Hepatic stellate cell (primary cell): ENCODE measurements at regions not wholly inside any gene's neighbourhood (a gene's known extent, or its start where the extent isn't known, plus 50 kb on each side); places are given as distances from the start of the nearest gene placed in this dataset.
"Not testable (repeated sequence)": the region's sequence is repeated elsewhere in the genome, so short reads cannot be mapped to it uniquely, and the experiment has no call there.

Source experiments
- DNase-seq: peaks from one replicate; pipeline ENCODE4 v3.0.0; 2011; ENCODE audit warnings: low spot score

DNA sequence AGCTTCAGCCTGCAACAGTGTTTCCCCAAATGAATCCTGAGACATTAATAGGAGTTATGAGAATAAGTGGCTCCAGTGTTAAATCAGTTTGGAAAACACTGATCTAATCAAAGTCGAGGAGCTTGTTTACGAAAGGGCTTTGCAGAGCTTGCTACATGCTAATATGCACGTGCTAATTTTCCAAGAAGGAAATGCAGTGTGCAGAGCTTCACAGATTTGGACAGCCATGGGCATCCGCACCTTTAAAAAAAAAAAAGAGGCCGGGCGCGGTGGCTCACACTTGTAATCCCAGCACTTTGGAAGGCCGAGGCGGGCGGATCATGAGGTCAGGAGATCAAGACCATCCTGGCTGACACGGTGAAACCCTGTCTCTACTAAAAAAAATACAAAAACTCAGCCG is 79.7 kb upstream of the LMO2 start:
- DNase-seq: not testable (repeated sequence)

DNA sequence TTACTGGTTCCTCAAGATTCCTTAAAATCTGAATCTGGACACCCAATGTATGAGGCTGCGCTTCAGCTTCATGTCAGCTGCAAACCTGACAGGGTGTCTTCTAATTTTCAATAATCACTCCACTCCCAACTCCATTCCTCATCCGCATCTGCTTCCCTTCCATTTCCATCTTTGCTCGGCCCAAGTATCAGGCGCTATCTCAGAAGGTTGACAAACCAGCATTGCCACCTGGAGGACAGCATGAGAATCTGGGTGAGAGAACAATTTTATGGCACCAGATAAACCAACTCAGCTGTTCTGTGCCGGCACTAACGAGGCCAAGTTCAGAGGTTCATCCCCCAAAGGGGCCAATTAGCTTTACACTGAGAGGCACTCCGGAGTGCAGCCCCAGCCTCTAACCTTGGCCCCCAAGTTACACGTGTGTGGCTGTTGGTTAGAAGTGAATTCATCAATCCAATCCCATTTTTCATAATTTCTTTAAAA is 79.1 kb upstream of the LMO2 start:
- DNase-seq: peak; percentile 37

DNA sequence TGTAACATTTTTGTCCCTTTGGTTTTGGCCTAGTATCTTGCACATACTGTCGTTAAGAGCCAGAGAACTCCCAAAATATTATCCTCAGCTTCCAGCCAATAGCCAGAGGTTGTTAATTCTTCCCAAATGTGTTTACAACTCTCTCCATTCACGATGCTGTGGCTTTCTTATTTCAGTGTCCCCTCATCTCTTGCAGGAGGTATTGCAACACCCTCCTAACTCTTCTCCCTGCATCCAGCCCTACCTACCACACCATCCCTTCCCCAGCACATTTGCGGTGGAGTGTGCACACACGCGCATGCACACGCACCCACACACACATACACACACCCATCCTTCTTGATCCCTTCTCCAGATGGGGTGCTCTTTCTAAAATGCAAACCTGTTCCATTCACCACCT is 75.6 kb upstream of the LMO2 start:
- no peak for DNase-seq

DNA sequence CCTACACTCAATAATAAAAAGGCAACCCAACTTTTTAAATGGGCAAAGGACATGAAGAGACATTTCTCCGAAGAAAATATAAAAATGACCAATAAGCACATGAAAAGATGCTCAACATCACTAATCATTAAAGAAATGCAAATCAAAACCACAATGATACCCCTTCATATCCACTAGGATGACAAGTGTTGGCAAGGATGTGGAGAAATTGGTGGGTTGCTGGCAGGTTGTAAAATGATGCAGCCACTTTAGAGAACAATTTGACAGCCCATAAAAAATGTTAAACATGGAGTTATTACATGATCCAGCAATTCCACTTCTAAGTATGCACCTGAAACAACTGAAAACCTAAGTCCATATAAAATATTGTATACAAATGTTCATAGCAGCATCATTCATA is 73.2 kb upstream of the LMO2 start:
- DNase-seq: no peak

DNA sequence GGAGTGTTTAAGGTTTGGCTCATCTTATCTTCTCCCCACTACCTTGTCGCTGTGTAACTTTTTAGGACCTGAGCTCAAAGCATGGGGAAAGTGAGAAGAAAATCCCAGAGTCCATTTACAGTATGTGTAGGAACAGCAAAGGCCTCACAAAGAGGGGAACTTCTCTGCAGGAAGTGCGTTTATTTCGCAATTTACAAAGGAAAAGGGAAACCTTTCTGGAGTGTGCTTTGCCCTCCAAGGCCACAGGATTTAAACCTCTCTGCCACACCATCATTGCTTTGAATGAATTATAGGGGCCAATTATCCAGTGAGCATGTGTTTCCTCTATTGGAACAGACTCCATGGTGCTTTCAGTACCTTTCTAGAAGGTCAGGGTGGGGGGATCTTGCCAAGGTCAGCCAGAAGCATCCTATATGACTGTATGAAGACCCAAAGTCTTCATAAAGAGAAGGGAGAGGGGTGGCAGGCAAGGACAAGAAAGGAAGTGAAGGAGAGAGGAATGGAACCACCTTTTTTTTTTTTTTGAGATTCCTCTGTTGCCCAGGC is 68.1 kb upstream of the LMO2 start:
- DNase-seq: no peak

DNA sequence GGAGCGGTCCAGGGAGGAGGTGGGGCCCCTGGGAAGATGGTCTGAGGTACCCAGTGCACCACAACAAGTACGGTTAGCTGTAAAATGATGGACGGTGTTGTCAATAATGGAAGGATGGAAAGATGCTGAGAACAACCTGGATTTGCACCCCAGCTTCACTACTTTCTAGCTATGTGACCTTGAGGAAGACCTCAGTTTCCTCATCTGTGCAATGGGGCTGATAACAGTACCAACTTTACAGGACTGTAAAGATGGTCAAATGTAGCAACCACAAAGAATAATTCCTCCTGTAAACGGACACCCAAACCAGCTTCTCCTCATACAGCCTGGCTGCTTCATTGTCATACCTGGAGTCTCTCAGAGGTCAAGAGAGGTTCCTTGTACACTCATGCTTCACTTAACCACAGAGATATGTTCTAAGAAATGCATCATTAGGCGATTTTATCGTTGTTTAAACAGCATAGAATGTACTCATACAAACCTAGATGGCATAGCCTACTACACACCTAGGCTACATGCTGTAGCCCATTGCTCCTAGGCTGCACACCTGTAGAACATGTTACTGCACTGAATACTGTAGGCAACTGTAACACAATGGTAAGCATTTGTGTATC is 65.5 kb upstream of the LMO2 start:
- DNase-seq: no peak

DNA sequence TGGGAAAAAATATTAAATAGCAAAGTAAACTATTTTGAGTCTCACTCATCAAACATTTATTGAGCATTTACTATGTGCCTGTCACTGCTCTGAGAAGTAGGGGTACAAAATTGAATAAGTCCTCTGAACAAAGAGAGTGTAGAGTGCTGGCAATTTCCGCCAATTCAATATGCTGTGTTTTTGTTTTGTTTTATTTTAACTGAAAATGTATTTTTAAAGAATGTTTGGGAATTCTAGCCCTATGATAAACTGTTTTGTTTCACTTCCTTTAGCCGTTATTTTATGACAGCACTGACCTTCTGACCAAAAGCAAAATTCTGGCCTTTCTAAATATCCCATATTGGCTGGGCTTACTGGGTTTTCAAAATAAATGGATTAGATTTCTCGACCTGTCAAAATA is 64.7 kb upstream of the LMO2 start:
- DNase-seq: no peak

DNA sequence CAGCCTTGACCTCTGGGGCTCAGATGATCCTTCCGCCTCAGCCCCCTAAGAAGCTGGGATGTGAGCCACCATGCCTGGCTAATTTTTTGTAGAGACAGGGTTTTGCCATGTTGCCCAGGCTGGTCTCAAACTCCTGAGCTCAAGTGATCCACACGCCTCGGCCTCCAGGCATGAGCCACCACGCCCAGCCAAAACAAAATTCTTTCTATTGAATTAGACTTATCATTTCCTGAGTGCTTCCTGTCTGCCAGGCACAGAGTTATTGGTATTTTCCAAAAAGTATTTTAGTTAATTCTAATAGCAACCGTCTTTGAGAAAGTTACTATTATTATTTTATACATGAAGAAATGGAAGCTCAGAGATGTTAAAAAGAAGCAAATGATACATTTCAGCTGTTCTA is 61.4 kb upstream of the LMO2 start:
- no peak for DNase-seq

DNA sequence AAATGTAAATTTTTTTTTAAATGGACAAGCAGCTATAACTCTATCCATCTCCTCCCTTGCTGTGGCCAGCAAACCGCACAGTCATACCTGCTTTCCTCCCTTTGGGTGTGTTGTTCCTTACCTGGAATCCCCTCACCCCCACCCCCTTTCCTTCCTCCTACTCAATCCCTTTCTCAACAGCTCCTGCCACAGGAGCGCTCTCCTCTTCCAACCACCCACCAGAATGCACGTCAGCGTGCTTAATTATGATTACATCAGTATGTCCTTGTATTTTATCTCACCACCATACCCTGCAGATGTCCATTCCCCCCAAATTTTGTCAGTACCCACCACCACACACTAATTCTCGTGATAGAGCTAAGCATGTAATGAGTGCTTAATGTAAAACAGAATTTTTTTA is 60.9 kb upstream of the LMO2 start:
- DNase-seq: no peak

DNA sequence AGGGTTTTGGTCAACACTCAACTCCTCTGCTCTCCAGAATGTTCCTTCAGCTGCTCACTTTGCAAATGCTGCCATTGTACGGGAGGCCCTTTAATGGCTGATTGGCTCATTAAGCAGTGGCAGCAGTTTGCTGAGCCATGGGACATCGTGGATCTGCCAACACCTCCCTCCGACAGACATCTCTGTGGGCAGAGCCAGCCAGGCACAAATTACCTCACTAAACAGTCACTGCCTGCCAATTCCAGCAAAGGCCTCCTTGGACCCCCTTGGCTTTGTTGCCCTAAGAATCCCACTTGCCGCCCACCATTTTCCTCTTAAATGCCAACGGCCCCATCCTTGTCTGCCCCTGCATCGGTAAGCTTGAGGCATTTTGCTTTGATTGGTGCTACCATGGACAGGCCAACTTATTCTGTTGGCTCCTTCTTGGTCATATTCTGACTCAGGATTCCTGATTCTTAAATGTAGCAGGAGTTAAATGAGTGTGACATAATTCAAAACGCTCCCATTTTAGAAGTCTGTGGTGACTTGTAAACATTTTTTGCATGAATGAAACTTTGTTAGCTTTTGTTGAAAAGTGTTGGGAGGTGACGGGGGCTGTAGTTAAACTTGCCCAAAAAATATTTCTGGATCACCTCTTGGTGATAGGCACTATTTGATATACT is 57.5 kb upstream of the LMO2 start:
- no peak for DNase-seq

DNA sequence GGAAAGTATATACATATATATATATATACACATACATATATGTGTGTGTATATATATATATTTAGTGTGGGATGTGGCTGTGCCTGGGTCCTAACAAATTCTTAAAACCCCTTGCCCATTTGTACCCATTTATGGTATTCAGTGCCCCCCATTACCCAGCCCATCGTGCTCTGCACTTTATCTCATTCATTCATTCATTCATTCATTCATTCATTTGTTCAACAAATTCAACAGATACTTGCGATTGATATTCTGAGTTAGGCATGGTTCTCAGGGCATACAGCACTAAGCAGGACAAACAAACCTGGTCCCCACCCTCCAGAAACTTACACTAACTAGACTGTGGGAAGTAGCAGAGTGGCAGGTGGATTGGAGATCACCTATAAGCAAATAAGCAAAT is 56.6 kb upstream of the LMO2 start:
- DNase-seq: no peak

DNA sequence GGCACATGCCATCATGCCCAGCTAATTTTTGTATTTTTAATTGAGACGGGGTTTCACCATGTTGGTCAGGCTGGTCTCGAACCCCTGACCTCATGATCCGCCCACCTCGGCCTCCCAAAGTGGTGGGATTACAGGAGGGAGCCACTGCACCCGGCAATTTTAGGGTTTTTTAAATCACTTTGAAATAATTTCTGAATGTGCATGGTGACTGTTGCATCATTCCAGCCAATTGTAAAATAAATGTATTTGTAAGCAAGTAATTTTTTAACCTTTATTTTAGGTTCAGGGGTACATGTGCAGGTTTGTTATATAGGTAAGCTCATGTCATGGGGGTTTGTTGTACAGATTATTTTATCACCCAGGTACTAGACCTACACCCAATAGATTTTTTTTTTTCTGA is 56.0 kb upstream of the LMO2 start:
- DNase-seq: not testable (repeated sequence)

DNA sequence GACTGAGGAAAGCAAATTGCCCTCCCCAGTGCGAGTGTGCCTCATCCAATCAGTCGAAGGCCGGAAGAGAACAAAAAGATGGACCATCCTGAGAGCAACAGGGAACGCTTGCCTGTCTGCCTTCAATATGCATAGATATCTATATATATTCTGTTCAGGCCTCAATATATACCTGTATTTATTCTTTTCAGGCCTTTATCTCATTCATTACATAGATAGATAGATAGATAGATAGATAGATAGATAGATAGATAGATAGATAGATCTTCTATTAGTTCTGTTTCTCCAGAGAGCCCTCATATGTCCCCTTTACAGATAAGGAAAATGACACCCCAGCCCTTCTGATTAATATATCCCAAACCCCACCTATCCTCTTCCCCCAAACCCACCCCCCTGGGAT is 55.1 kb upstream of the LMO2 start:
- DNase-seq: no peak

DNA sequence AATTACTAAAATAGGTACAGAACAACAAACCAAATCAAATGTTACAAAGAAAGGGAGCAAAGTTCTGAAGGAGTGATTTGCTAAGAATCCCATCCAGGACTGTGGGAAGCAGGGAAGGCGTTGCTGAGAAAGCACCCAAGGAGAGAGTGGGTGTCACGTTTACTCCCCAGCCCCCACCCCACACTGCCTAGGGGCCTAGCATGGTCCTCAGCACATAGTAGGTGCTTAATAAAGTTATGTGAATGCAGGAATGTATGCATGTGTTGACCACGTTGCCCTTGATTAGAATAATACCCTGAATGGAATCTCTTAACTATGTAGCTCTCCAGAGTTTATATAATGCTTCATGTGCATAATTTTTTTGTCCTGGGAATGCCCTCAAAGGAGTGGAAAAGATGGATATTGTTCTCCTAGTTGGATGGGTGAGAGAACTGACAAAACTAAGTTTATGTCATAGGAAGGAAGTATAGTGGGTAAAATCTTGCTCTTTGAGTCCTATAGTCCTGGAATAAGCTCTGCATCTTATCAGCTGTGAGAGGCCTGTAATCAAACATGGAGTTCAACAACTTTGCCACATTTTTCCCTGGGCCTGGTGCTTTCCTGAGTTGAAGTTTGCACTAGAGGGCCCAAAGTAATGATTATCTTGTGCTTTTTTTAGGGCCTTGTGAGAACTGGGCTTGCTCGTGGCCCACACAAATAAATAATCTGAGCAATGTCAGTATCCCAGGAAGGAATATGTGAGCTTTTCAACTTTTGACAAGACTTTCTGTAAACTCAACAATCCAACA is 53.8 kb upstream of the LMO2 start:
- no peak for DNase-seq

DNA sequence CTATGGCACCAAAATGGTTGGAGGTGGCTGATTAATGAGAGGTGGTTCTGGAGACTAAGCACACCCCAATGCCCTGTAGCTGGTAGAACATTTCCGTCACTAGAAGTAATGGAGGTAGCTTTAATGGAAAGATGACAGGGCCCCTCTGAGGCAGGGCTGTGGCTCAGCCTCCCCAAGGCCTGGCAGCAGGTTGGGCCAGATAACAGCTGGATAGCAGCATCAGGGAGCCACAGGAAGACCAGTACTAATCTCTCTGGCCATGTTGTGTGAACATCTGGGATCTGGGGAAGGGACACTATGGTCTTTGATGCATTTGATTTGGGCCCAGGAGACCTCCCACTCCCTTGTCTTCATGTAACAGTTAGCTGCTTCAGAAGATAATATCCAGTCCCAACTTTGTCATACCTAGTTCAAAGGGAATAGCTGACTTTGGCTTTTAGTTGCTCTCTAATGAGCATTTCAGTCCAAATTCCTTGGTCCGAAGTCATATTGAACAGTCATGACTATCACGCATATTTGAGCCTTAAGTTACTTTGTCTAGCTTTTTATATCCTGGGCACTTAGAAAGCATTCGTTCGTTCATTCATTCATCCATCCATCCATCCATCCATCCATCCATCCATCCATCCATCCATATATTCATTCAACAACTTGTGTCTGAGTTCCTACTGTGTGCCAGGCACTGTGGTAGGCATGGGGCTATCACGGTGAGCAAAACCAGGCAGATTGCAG is 53.0 kb upstream of the LMO2 start:
- no peak for DNase-seq

DNA sequence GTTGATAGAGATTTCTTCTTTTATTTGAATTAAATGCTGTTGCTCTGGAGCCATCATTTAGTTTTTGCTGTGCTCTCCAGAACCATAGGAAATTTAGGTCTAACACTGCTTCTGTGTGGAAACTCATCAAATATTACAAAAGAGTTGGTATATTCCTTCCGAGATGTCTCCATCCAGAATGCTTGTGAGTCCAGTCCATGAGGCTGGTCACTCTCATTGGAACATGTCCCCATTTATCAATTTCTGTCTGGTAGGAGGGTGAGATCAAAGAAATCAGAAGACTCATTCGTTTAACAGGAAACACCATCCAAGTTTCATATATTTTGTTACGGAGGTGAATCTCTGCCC is 52.4 kb upstream of the LMO2 start:
- DNase-seq: no peak

DNA sequence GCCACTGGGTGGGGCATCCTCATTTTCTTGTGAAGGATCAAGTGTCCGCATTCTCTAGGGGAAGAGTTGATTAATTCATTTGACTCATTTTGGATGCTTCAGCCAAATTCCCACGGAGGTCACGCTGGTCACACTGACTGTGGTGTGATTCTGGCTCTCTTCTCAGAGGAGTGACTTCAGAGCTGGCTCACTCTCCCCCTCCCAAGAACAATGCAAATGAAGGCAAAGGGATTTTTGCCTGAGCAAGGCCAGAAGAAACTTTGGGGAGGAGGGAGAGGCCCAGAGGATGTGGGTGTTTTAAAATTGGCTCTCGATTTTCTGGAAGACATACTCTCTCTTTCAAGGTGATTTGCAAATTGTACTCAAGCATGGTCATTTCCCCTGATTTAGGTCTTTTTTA is 51.1 kb upstream of the LMO2 start:
- DNase-seq: no peak

DNA sequence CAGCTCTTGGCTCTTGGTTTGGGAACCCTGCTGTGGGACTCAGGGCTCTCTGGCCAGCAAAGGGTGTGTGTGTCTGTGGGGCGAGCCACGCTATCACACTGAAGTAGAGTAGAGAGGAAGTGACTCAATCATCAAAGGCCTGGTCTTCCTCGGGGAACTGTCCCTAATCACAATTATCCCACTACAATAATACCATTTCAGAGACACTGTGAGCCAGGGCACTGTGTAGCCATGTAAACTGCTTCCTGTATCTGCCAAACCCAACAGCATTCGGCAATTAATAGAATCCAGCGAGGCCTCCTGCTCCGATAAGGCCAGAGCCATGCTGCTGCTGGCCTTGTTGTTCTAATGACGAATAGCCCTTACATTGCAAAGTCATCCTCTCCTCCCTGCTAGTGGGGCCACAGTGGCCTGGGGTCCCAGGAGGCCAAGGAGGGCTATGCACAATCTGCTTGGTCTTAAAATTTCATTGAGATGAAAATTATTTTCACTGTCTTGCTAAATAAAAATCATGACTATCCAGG is 49.8 kb upstream of the LMO2 start:
- no peak for DNase-seq
